HG03575 (cell line): ENCODE measurements at regions not wholly inside any gene's neighbourhood (a gene's known extent, or its start where the extent isn't known, plus 50 kb on each side); places are given as distances from the start of the nearest gene placed in this dataset.
A peak's percentile ranks its signal among the peaks of the same experiment; 100 is the strongest.
"Not testable (repeated sequence)": the region's sequence is repeated elsewhere in the genome, so short reads cannot be mapped to it uniquely, and the experiment has no call there.

ENCODE experiments used
- ATAC-seq: cut with Tn5 transposase; IDR thresholded peaks from one replicate; pipeline ENCODE4 v1.9.1; 2021; ENCODE audit not compliant: unreplicated experiment, insufficient number of reproducible peaks, low FRiP score; ENCODE audit errors: extremely low read depth

- ATAC-seq, result no peak
These were observed 214.8 kb upstream of the TFPI start for GRCh38 chr2:187768995-187769394.

GRCh38 chr2:187769437-187769836 lies 215.2 kb upstream of the TFPI start:
- no peak for ATAC-seq

GRCh38 chr2:187774551-187775071 lies 220.4 kb upstream of the TFPI start:
- peak; percentile 92 for ATAC-seq

GRCh38 chr2:187775196-187775595 lies 221.0 kb upstream of the TFPI start:
- ATAC-seq, result no peak

- ATAC-seq, result no peak
These were observed 221.4 kb upstream of the TFPI start for GRCh38 chr2:187775651-187776050.

- ATAC-seq, result no peak
These were observed 228.1 kb upstream of the TFPI start for GRCh38 chr2:187782301-187782700.

- no peak for ATAC-seq
These were observed 229.2 kb upstream of the TFPI start for GRCh38 chr2:187783446-187783845.

GRCh38 chr2:187784138-187784537 lies 229.9 kb upstream of the TFPI start:
- not testable (repeated sequence) for ATAC-seq

- no peak for ATAC-seq
These were observed 245.4 kb upstream of the TFPI start for GRCh38 chr2:187799601-187800000.

GRCh38 chr2:187803816-187804215 lies 249.6 kb upstream of the TFPI start:
- no peak for ATAC-seq

- no peak for ATAC-seq
These were observed 260.9 kb upstream of the TFPI start for GRCh38 chr2:187815113-187815512.

- no peak for ATAC-seq
These were observed 265.4 kb upstream of the TFPI start for GRCh38 chr2:187819624-187820023.

GRCh38 chr2:187825108-187825507 lies 270.9 kb upstream of the TFPI start:
- no peak for ATAC-seq

- ATAC-seq, result no peak
These were observed 271.8 kb upstream of the TFPI start for GRCh38 chr2:187826023-187826422.

GRCh38 chr2:187834787-187835186 lies 280.6 kb upstream of the TFPI start:
- no peak for ATAC-seq

- ATAC-seq, result no peak
These were observed 284.5 kb upstream of the TFPI start for GRCh38 chr2:187838690-187839089.

GRCh38 chr2:187842315-187842714 lies 288.1 kb upstream of the TFPI start:
- ATAC-seq, result no peak

- peak; percentile 60 for ATAC-seq
These were observed 289.0 kb upstream of the TFPI start for GRCh38 chr2:187842978-187843847.

GRCh38 chr2:187847245-187848208 lies 293.3 kb upstream of the TFPI start:
- ATAC-seq, result no peak
